ENCODE measurements at regions not wholly inside any gene's neighbourhood (a gene's known extent, or its start where the extent isn't known, plus 50 kb on each side); places are given as distances from the start of the nearest gene placed in this dataset.
"Not testable (repeated sequence)": the region's sequence is repeated elsewhere in the genome, so short reads cannot be mapped to it uniquely, and the experiment has no call there.

GRCh38 chr3:105101603-105102002 lies 265.1 kb upstream of the ALCAM start:
- no peak for DNase-seq

- no peak for DNase-seq
These were observed 263.6 kb upstream of the ALCAM start for GRCh38 chr3:105103139-105103538.

GRCh38 chr3:105108823-105109222 lies 257.9 kb upstream of the ALCAM start:
- DNase-seq: no peak

- peak; percentile 76 for DNase-seq
These were observed 247.8 kb upstream of the ALCAM start for GRCh38 chr3:105118905-105119304.

- DNase-seq: no peak
These were observed 246.8 kb upstream of the ALCAM start for GRCh38 chr3:105119801-105120340.

- no peak for DNase-seq
These were observed 235.8 kb upstream of the ALCAM start for GRCh38 chr3:105130911-105131310.

- peak; percentile 5 for DNase-seq
These were observed 228.8 kb upstream of the ALCAM start for GRCh38 chr3:105137911-105138310.

- no peak for DNase-seq
These were observed 226.7 kb upstream of the ALCAM start for GRCh38 chr3:105139881-105140560.

- no peak for DNase-seq
These were observed 225.8 kb upstream of the ALCAM start for GRCh38 chr3:105140899-105141367.

- DNase-seq: no peak
These were observed 221.9 kb upstream of the ALCAM start for GRCh38 chr3:105144837-105145236.

- no peak for DNase-seq
These were observed 221.2 kb upstream of the ALCAM start for GRCh38 chr3:105145511-105145910.

GRCh38 chr3:105149197-105149596 lies 217.5 kb upstream of the ALCAM start:
- DNase-seq: not testable (repeated sequence)

GRCh38 chr3:105152987-105153386 lies 213.7 kb upstream of the ALCAM start:
- DNase-seq: no peak

- no peak for DNase-seq
These were observed 212.0 kb upstream of the ALCAM start for GRCh38 chr3:105154692-105155091.

GRCh38 chr3:105157067-105157765 lies 209.5 kb upstream of the ALCAM start:
- DNase-seq: no peak

- no peak for DNase-seq
These were observed 209.0 kb upstream of the ALCAM start for GRCh38 chr3:105157766-105158085.

GRCh38 chr3:105158286-105158685 lies 208.4 kb upstream of the ALCAM start:
- no peak for DNase-seq

GRCh38 chr3:105162448-105162847 lies 204.3 kb upstream of the ALCAM start:
- no peak for DNase-seq

GRCh38 chr3:105166893-105167292 lies 199.8 kb upstream of the ALCAM start:
- DNase-seq: peak; percentile 2

GRCh38 chr3:105170423-105170822 lies 196.3 kb upstream of the ALCAM start:
- DNase-seq: no peak

- no peak for DNase-seq
These were observed 192.6 kb upstream of the ALCAM start for GRCh38 chr3:105174017-105174615.

GRCh38 chr3:105177576-105177975 lies 189.1 kb upstream of the ALCAM start:
- no peak for DNase-seq

GRCh38 chr3:105187344-105187743 lies 179.4 kb upstream of the ALCAM start:
- DNase-seq: peak; percentile 33

- DNase-seq: peak; percentile 39
These were observed 171.4 kb upstream of the ALCAM start for GRCh38 chr3:105195260-105195659.

All from EL (cell line).